ENCODE measurements at regions not wholly inside any gene's neighbourhood (a gene's known extent, or its start where the extent isn't known, plus 50 kb on each side); places are given as distances from the start of the nearest gene placed in this dataset.
"Not testable (repeated sequence)": the region's sequence is repeated elsewhere in the genome, so short reads cannot be mapped to it uniquely, and the experiment has no call there.

DNA sequence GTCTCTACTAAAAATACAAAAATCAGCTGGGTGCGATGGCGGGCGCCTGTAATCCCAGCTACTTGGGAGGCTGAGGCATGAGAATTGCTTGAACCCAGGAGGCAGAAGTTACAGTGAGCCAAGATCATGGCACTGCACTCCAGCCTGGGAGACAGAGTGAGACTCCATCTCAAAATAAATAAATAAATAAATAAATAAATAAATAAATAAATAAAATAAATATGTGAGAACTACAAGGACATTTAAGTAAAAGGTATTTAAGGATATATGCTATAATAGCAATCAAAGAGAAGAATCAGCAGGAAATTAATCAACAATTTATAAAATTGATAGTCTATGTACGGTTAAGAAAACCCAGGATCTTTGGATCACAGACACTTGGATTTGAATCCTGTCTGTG, 154.0 kb upstream of the MPDZ start:
- in situ Hi-C loops (cut with HindIII; ENCODE audit: low pct_ligation_motif_present, low pct_unique_long_range_greater_than_20kb, low sequenced_read_pairs); DNase-seq: not testable (repeated sequence)

DNA sequence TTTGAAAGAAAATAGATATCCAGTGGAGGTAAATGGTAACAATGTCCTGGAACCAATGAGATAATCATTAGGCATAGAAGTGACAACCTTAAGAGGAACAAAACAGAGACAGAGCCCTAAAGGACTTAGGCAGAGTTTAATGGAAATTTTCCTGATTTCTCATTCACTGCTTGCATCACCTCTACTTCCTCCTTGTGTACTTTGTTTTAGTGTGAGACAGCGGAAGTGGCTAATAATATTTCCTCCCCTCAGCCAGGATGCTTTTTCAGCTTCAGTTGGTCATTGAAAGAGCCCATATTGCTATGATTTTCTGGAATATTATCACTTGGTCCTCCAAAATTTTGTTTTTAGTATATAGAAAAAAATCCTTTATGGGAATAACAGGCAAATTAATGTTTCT, 153.4 kb upstream of the MPDZ start:
- in situ Hi-C loops (cut with HindIII; ENCODE audit: low pct_ligation_motif_present, low pct_unique_long_range_greater_than_20kb, low sequenced_read_pairs), result no loop called here
- DNase-seq, result no peak

- no peak for DNase-seq
- in situ Hi-C loops (cut with HindIII; ENCODE audit: low pct_ligation_motif_present, low pct_unique_long_range_greater_than_20kb, low sequenced_read_pairs), result no loop called here
Observed at GRCh38 chr9:13431692-13432091, 152.2 kb upstream of the MPDZ start.

GRCh38 chr9:13431222-13431536, 151.7 kb upstream of the MPDZ start:
- in situ Hi-C loops (cut with HindIII; ENCODE audit: low pct_ligation_motif_present, low pct_unique_long_range_greater_than_20kb, low sequenced_read_pairs), result no loop called here
- no peak for DNase-seq

- no peak for DNase-seq
- in situ Hi-C loops (cut with HindIII; ENCODE audit: low pct_ligation_motif_present, low pct_unique_long_range_greater_than_20kb, low sequenced_read_pairs), result no loop called here
Observed at GRCh38 chr9:13430368-13431221, 151.1 kb upstream of the MPDZ start.

GRCh38 chr9:13429301-13430190, 150.1 kb upstream of the MPDZ start:
- no peak for DNase-seq
- in situ Hi-C loops (cut with HindIII; ENCODE audit: low pct_ligation_motif_present, low pct_unique_long_range_greater_than_20kb, low sequenced_read_pairs), result no loop called here

- in situ Hi-C loops (cut with HindIII; ENCODE audit: low pct_ligation_motif_present, low pct_unique_long_range_greater_than_20kb, low sequenced_read_pairs), result no loop called here
- no peak for DNase-seq
Observed at GRCh38 chr9:13428766-13429165, 149.3 kb upstream of the MPDZ start.

DNA sequence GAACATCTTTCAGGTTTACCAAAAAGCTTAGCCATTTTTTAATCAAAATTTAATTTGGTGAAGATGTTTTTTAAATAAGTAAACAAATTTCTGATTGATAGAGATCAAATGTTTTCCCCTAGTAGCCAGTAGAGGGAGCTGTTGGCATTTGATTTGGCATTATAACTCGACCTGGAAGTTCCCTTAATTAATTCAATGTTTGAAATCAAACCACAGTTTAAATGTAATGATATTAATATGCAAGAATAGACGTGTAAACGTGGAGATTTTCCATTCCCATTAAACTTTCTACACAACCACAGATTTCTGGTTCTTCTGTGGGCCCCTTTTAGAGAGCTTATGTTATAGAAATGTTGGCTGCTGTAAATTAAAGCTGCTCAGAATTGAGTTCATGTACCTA, 148.1 kb upstream of the MPDZ start:
- peak; percentile 44 for DNase-seq
- in situ Hi-C loops (cut with HindIII; ENCODE audit: low pct_ligation_motif_present, low pct_unique_long_range_greater_than_20kb, low sequenced_read_pairs), result no loop called here

DNA sequence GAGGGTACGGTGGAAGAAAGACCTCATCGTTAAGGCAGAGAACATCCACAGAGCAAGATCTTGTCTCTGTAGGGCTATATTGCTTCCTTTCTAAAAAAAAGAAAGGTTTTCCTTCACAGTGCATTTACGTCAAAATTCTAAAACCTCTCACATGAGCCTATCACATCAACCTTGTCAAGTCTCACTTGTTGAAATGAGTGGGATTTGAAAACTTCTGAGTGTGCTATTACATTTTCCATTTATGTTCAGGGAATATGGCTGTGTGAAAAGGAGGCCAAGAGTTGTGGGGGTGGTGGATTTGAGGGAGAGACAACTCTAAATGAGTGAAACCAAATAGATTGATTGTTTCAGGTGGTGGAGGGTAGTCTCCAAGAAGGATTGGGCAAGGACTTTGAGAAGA, 147.1 kb upstream of the MPDZ start:
- DNase-seq, result no peak

DNA sequence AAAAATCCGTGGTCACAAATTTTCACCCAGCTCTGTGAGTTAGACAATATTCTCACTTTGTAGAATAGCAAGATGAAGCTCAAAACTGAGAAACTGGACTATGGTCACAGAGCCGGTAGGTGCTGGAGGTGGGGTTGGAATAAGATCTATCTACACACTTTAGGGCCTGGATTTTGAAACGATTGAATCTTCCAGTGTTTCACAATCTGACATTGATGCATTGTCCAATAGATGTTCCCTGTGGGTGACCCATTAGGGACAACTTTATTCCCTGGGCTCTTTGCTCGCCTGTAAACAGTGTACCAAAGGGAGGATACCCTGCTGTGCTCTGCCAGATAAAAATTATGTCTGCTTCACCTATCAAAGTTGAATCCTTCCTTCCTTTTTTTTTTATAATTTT, 145.4 kb upstream of the MPDZ start:
- DNase-seq, result no peak
- in situ Hi-C loops (cut with HindIII; ENCODE audit: low pct_ligation_motif_present, low pct_unique_long_range_greater_than_20kb, low sequenced_read_pairs), result no loop called here

More for the DNA sequence above, 147.1 kb upstream of the MPDZ start:
- in situ Hi-C loops (cut with HindIII; ENCODE audit: low pct_ligation_motif_present, low pct_unique_long_range_greater_than_20kb, low sequenced_read_pairs), result no loop called here

GRCh38 chr9:13424204-13424603, 144.7 kb upstream of the MPDZ start:
- in situ Hi-C loops (cut with HindIII; ENCODE audit: low pct_ligation_motif_present, low pct_unique_long_range_greater_than_20kb, low sequenced_read_pairs), result no loop called here
- no peak for DNase-seq

DNA sequence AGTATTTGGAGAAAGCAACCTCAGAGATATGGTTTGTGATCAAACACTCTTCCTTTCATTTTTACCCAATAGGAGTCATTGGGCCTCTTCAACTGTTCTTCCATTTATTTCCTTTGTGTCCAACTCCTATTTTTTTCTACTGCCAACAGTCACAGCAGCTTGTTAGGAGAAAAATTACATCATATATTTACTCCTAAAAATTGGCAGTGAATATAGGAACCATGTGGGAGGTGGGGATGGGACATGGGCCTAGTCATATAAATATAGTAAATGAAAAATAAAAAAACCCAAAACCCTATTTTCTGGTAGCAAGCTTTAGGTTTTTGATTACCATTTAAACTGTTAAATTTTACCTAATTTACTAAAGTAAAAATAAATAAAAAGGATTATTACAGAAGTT, 134.9 kb upstream of the MPDZ start:
- in situ Hi-C loops (cut with HindIII; ENCODE audit: low pct_ligation_motif_present, low pct_unique_long_range_greater_than_20kb, low sequenced_read_pairs), result no loop called here
- DNase-seq, result no peak

DNA sequence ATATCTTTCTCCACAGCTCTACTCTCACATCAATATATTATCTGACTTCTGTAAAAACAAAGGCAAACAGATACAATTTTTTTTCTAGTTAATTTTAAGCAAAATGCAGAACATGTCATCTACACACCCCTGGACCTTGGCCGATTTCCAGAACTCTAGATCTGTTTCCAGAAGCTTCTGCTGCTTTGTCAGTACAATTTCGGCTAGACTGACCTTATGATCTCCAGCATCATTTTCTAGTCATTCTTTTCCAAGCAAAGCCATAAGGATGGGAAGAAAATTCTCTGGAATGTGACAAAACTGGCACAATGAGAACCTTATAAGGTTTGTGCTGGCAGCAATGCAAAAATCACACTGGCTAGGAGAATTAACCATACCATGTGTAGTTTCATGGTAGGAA, 132.8 kb upstream of the MPDZ start:
- in situ Hi-C loops (cut with HindIII; ENCODE audit: low pct_ligation_motif_present, low pct_unique_long_range_greater_than_20kb, low sequenced_read_pairs), result no loop called here
- no peak for DNase-seq

- DNase-seq, result no peak
- in situ Hi-C loops (cut with HindIII; ENCODE audit: low pct_ligation_motif_present, low pct_unique_long_range_greater_than_20kb, low sequenced_read_pairs), result no loop called here
Observed at GRCh38 chr9:13411791-13412190, 132.3 kb upstream of the MPDZ start.

- in situ Hi-C loops (cut with HindIII; ENCODE audit: low pct_ligation_motif_present, low pct_unique_long_range_greater_than_20kb, low sequenced_read_pairs), result no loop called here
- no peak for DNase-seq
Observed at GRCh38 chr9:13410566-13411031, 131.1 kb upstream of the MPDZ start.

- in situ Hi-C loops (cut with HindIII; ENCODE audit: low pct_ligation_motif_present, low pct_unique_long_range_greater_than_20kb, low sequenced_read_pairs), result no loop called here
- no peak for DNase-seq
Observed at GRCh38 chr9:13397661-13398060, 118.2 kb upstream of the MPDZ start.

DNA sequence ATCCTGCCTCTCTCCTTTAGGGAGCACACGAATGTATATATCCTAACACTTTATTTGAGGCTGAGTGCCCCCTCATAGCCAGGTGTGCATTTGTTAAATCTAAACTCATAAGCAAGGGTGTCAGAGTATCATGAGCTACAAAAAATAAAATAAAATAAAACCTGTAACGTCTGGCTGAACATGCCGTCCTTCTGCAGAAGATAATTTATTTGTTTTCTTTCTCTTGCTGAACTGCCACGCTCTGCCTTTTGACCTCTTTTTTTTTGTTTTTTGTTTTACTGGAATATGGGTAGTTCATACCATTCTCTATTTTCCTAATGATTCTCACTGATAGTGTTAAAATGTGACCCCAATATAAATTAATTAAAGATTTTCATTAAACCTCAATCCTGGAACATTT, 117.7 kb upstream of the MPDZ start:
- no peak for DNase-seq
- in situ Hi-C loops (cut with HindIII; ENCODE audit: low pct_ligation_motif_present, low pct_unique_long_range_greater_than_20kb, low sequenced_read_pairs), result no loop called here

- DNase-seq, result no peak
- in situ Hi-C loops (cut with HindIII; ENCODE audit: low pct_ligation_motif_present, low pct_unique_long_range_greater_than_20kb, low sequenced_read_pairs), result no loop called here
Observed at GRCh38 chr9:13396418-13396817, 116.9 kb upstream of the MPDZ start.

DNA sequence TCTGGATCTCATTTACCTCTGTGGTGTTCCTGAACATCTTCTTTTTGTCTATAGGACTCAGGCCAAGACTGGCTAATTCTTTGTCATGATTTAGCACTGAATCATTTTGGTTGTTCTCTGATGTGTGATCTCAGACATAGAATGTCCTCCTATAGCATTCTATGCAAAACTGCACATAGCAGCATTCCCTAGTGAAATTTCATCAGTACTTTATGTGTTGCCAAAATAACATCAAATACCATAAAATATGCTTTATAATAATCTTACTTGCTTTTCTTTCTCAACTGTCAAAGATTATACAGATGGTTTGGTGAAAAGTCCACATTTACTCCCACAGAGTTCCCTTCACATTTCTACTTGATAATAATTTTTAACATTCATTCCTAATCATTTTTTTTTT, 115.7 kb upstream of the MPDZ start:
- no peak for DNase-seq
- in situ Hi-C loops (cut with HindIII; ENCODE audit: low pct_ligation_motif_present, low pct_unique_long_range_greater_than_20kb, low sequenced_read_pairs), result no loop called here

DNA sequence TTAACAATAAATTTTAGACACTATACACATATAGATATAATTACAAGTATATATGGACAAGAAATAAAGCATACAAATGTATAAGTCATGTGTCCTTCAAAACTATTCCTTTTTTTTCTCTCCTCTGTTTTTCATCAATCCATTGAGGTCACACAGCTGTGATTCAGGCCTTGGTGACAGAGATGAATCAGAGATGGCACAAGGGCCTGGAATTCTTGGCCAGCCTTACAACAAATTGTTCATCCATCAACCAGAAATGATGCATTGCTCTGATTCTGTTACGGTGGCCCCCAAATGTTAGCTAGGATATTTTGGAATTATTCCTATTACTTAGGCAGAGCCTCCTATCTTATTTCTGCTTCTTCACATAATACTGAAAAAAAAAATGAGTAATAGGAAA, 108.7 kb upstream of the MPDZ start:
- in situ Hi-C loops (cut with HindIII; ENCODE audit: low pct_ligation_motif_present, low pct_unique_long_range_greater_than_20kb, low sequenced_read_pairs), result no loop called here
- peak; percentile 29 for DNase-seq

All from ACHN (cell line).